ENCODE measurements at regions not wholly inside any gene's neighbourhood (a gene's known extent, or its start where the extent isn't known, plus 50 kb on each side); places are given as distances from the start of the nearest gene placed in this dataset.

- H3K36me3 ChIP-seq (ENCODE audit: low read depth): no peaks in the 10 kb centered on the region
- no peaks in the 10 kb centered on the region for H3F3A ChIP-seq (ENCODE audit: insufficient read depth, low read depth)
- intact Hi-C loops (cut with micrococcal nuclease; ENCODE audit: unreplicated experiment): no loop called here
- H2AFZ ChIP-seq: no peak overlapping the region
- H3K79me2 ChIP-seq (ENCODE audit: low read depth): no peaks in the 10 kb centered on the region
- H3K9me2 ChIP-seq (ENCODE audit: insufficient read depth): no peaks in the 10 kb centered on the region
- H3K27me3 ChIP-seq (ENCODE audit: insufficient read depth, low read depth): peaks cover 48% of the 10 kb centered on the region
- no peak overlapping the region for H3K4me2 ChIP-seq
- H4K20me1 ChIP-seq (ENCODE audit: insufficient read depth): no peaks in the 10 kb centered on the region
- H3K4me3 ChIP-seq: no peak overlapping the region
- POLR2A ChIA-PET (ENCODE audit: unreplicated experiment): no interaction called here
- DNase-seq: no peak
- H3K9me3 ChIP-seq (ENCODE audit: insufficient read depth, low read depth): no peaks in the 10 kb centered on the region
- H3K27ac ChIP-seq: no peak overlapping the region
- BruUV-seq (replicated peaks): no TSS peak
- no peaks in the 10 kb centered on the region for H3K4me1 ChIP-seq (replicated peaks; ENCODE audit: insufficient read depth)
- CTCF ChIA-PET: no interaction called here
- TF ChIP-seq CTCF (conservative IDR thresholded peaks at IDR 0.05) (no peak), EZH2 (IDR thresholded peaks at IDR 0.05; ENCODE audit: low read depth) (no peak)
These were observed 688.2 kb upstream of the HS6ST1 start for GRCh38 chr2:129006901-129007300.

- Histone ChIP-seq H3K4me2 (no peak overlapping the region), H3K4me3 (no peak overlapping the region), H3K9me2 (ENCODE audit: insufficient read depth) (no peaks in the 10 kb centered on the region), H4K20me1 (ENCODE audit: insufficient read depth) (no peaks in the 10 kb centered on the region), H3K27ac (no peak overlapping the region), H3K79me2 (ENCODE audit: low read depth) (no peaks in the 10 kb centered on the region), H3K9me3 (ENCODE audit: insufficient read depth, low read depth) (no peaks in the 10 kb centered on the region), H3K4me1 (replicated peaks; ENCODE audit: insufficient read depth) (no peaks in the 10 kb centered on the region), H3K27me3 (ENCODE audit: insufficient read depth, low read depth) (peaks cover 41% of the 10 kb centered on the region), H3F3A (ENCODE audit: insufficient read depth, low read depth) (no peaks in the 10 kb centered on the region), H2AFZ (no peak overlapping the region), H3K36me3 (ENCODE audit: low read depth) (no peaks in the 10 kb centered on the region)
- DNase-seq: no peak
- BruUV-seq (replicated peaks): no TSS peak
- POLR2A ChIA-PET (ENCODE audit: unreplicated experiment): no interaction called here
- intact Hi-C loops (cut with micrococcal nuclease; ENCODE audit: unreplicated experiment): no loop called here
- CTCF ChIA-PET: no interaction called here
- TF ChIP-seq CTCF (conservative IDR thresholded peaks at IDR 0.05) (no peak), EZH2 (IDR thresholded peaks at IDR 0.05; ENCODE audit: low read depth) (no peak)
These were observed 689.6 kb upstream of the HS6ST1 start for GRCh38 chr2:129008055-129008880.

- intact Hi-C loops (cut with micrococcal nuclease; ENCODE audit: unreplicated experiment): no loop called here
- Histone ChIP-seq H3K9me3 (ENCODE audit: insufficient read depth, low read depth) (no peaks in the 10 kb centered on the region), H3K36me3 (ENCODE audit: low read depth) (no peaks in the 10 kb centered on the region), H3K27me3 (ENCODE audit: insufficient read depth, low read depth) (peaks cover 41% of the 10 kb centered on the region), H3K27ac (no peak overlapping the region), H3K4me1 (replicated peaks; ENCODE audit: insufficient read depth) (no peaks in the 10 kb centered on the region), H2AFZ (no peak overlapping the region), H3F3A (ENCODE audit: insufficient read depth, low read depth) (no peaks in the 10 kb centered on the region), H3K4me3 (no peak overlapping the region), H3K79me2 (ENCODE audit: low read depth) (no peaks in the 10 kb centered on the region), H3K9me2 (ENCODE audit: insufficient read depth) (no peaks in the 10 kb centered on the region), H3K4me2 (no peak overlapping the region), H4K20me1 (ENCODE audit: insufficient read depth) (no peaks in the 10 kb centered on the region)
- TF ChIP-seq EZH2 (IDR thresholded peaks at IDR 0.05; ENCODE audit: low read depth): no peak
- TF ChIP-seq CTCF (conservative IDR thresholded peaks at IDR 0.05): no peak
- CTCF ChIA-PET: no interaction called here
- POLR2A ChIA-PET (ENCODE audit: unreplicated experiment): no interaction called here
- BruUV-seq (replicated peaks): no TSS peak
- DNase-seq: no peak
These were observed 690.4 kb upstream of the HS6ST1 start for GRCh38 chr2:129008881-129009554.
